HG03066 (cell line): ENCODE measurements at regions not wholly inside any gene's neighbourhood (a gene's known extent, or its start where the extent isn't known, plus 50 kb on each side); places are given as distances from the start of the nearest gene placed in this dataset.
"Not testable (repeated sequence)": the region's sequence is repeated elsewhere in the genome, so short reads cannot be mapped to it uniquely, and the experiment has no call there.

Experiments used
- ATAC-seq: cut with Tn5 transposase; IDR thresholded peaks from one replicate; pipeline ENCODE4 v1.9.1; 2021; ENCODE audit warnings: low read depth; ENCODE audit not compliant: unreplicated experiment

- ATAC-seq = no peak
These were observed 179.4 kb upstream of the NUDT12 start for GRCh38 chr5:103741984-103742383.

- not testable (repeated sequence) for ATAC-seq
These were observed 173.8 kb upstream of the NUDT12 start for GRCh38 chr5:103736343-103736742.

- no peak for ATAC-seq
These were observed 161.7 kb upstream of the NUDT12 start for GRCh38 chr5:103724271-103724670.

- ATAC-seq = no peak
These were observed 158.6 kb upstream of the NUDT12 start for GRCh38 chr5:103721183-103721582.

GRCh38 chr5:103718108-103718507 is 155.5 kb upstream of the NUDT12 start:
- ATAC-seq = no peak

GRCh38 chr5:103708601-103709000 is 146.0 kb upstream of the NUDT12 start:
- no peak for ATAC-seq

GRCh38 chr5:103706939-103707682 is 144.5 kb upstream of the NUDT12 start:
- ATAC-seq = no peak

- no peak for ATAC-seq
These were observed 141.0 kb upstream of the NUDT12 start for GRCh38 chr5:103703617-103704016.

- no peak for ATAC-seq
These were observed 130.9 kb upstream of the NUDT12 start for GRCh38 chr5:103693517-103693916.

- no peak for ATAC-seq
These were observed 128.1 kb upstream of the NUDT12 start for GRCh38 chr5:103690676-103691075.

- no peak for ATAC-seq
These were observed 117.3 kb upstream of the NUDT12 start for GRCh38 chr5:103679873-103680272.

- not testable (repeated sequence) for ATAC-seq
These were observed 113.6 kb upstream of the NUDT12 start for GRCh38 chr5:103676198-103676597.

- no peak for ATAC-seq
These were observed 112.2 kb upstream of the NUDT12 start for GRCh38 chr5:103674739-103675138.

GRCh38 chr5:103674251-103674650 is 111.7 kb upstream of the NUDT12 start:
- ATAC-seq = no peak

GRCh38 chr5:103669615-103670014 is 107.0 kb upstream of the NUDT12 start:
- no peak for ATAC-seq

GRCh38 chr5:103668281-103668680 is 105.7 kb upstream of the NUDT12 start:
- no peak for ATAC-seq

- no peak for ATAC-seq
These were observed 104.5 kb upstream of the NUDT12 start for GRCh38 chr5:103667068-103667467.

- no peak for ATAC-seq
These were observed 94.7 kb upstream of the NUDT12 start for GRCh38 chr5:103657301-103657700.

GRCh38 chr5:103648086-103648485 is 85.5 kb upstream of the NUDT12 start:
- ATAC-seq = no peak

GRCh38 chr5:103646698-103647614 is 84.4 kb upstream of the NUDT12 start:
- ATAC-seq = no peak

GRCh38 chr5:103645816-103646215 is 83.2 kb upstream of the NUDT12 start:
- ATAC-seq = no peak

- no peak for ATAC-seq
These were observed 76.4 kb upstream of the NUDT12 start for GRCh38 chr5:103638979-103639378.
